ENCODE measurements at regions not wholly inside any gene's neighbourhood (a gene's known extent, or its start where the extent isn't known, plus 50 kb on each side); places are given as distances from the start of the nearest gene placed in this dataset.

- TF ChIP-seq CTCF (IDR thresholded peaks at IDR 0.05) (no peak), EZH2phosphoT487 (IDR thresholded peaks at IDR 0.05; ENCODE audit: borderline replicate concordance, low read depth) (no peak), YY1 (IDR thresholded peaks at IDR 0.05; ENCODE audit: low read depth) (no peak), RXRA (IDR thresholded peaks at IDR 0.05; ENCODE audit: borderline replicate concordance, low read depth) (no peak), CHD2 (IDR thresholded peaks at IDR 0.05; ENCODE audit: low read length, partially characterized antibody) (no peak), POLR2AphosphoS5 (IDR thresholded peaks at IDR 0.05; ENCODE audit: low read depth, low read length) (no peak), MEF2A (IDR thresholded peaks at IDR 0.05; ENCODE audit: borderline replicate concordance, low read depth) (no peak), TAF1 (IDR thresholded peaks at IDR 0.05; ENCODE audit: borderline replicate concordance, low read depth, low read length) (no peak), TCF12 (IDR thresholded peaks at IDR 0.05) (no peak), USF2 (IDR thresholded peaks at IDR 0.05; ENCODE audit: borderline replicate concordance, low read depth, low read length) (no peak), IRF3 (IDR thresholded peaks at IDR 0.05; ENCODE audit: low read depth, low read length) (no peak), FOSL2 (IDR thresholded peaks at IDR 0.05; ENCODE audit: borderline replicate concordance, low read depth) (no peak), ZBTB33 (IDR thresholded peaks at IDR 0.05; ENCODE audit: borderline replicate concordance, low read depth) (no peak), FOXJ3 (CRISPR knock-in tag; IDR thresholded peaks at IDR 0.05) (no peak), NFIC (IDR thresholded peaks at IDR 0.05; ENCODE audit: borderline replicate concordance) (no peak)
- WGBS (ENCODE audit: low lambda C conversion rate), result 84% methylated on average over 2 of the region's 2 CpGs
- H3K36me3 ChIP-seq (replicated peaks in 1 of 2; ENCODE audit: control insufficient read depth in 1 of 2, insufficient read depth in 2 of 2, low read length in 1 of 2), result no peaks in the 10 kb centered on the region
- CTCF ChIA-PET, result interaction anchor here (1.0 to 10.1 kb wide), 5 partner anchors 10 to 238 kb away, joined by 3 to 192 read pairs (median 5); no protein-coding TSS in a partner anchor
- H3K79me2 ChIP-seq (ENCODE audit: insufficient read depth), result no peaks in the 10 kb centered on the region
- no peaks in the 10 kb centered on the region for H3K9me2 ChIP-seq
- no peaks in the 10 kb centered on the region for H3K9me3 ChIP-seq
- peaks cover 0 to 4% of the 10 kb centered on the region in 2 experiments; a peak in 1 of 4 replicates for H3K4me1 ChIP-seq (ENCODE audit: control insufficient read depth in 1 of 2, insufficient read depth in 2 of 2, low read depth in 1 of 2, low read length in 1 of 2)
- H2AFZ ChIP-seq (ENCODE audit: low read depth), result no peak overlapping the region
- H3F3A ChIP-seq (replicated peaks; ENCODE audit: insufficient read depth), result no peaks in the 10 kb centered on the region
- no peak overlapping the region for H3K27ac ChIP-seq (ENCODE audit: low read depth in 2 of 2, low read length in 1 of 2)
- POLR2A ChIA-PET, result no interaction called here
- no peak overlapping the region for H3K9ac ChIP-seq
- DNase-seq, result no peak
- H3K4me2 ChIP-seq, result no peak overlapping the region
- no peaks in the 10 kb centered on the region for H3K27me3 ChIP-seq (ENCODE audit: insufficient read depth)
- H4K20me1 ChIP-seq (ENCODE audit: insufficient read depth), result no peaks in the 10 kb centered on the region
- no peak overlapping the region for H3K4me3 ChIP-seq (ENCODE audit: low read depth in 2 of 2, low read length in 1 of 2)
These were observed 145.5 kb downstream of the TENT5C start for GRCh38 chr1:117751321-117751720.

Measured in SK-N-SH (cell line).